ENCODE measurements at regions not wholly inside any gene's neighbourhood (a gene's known extent, or its start where the extent isn't known, plus 50 kb on each side); places are given as distances from the start of the nearest gene placed in this dataset.
"Not testable (repeated sequence)": the region's sequence is repeated elsewhere in the genome, so short reads cannot be mapped to it uniquely, and the experiment has no call there.

DNA sequence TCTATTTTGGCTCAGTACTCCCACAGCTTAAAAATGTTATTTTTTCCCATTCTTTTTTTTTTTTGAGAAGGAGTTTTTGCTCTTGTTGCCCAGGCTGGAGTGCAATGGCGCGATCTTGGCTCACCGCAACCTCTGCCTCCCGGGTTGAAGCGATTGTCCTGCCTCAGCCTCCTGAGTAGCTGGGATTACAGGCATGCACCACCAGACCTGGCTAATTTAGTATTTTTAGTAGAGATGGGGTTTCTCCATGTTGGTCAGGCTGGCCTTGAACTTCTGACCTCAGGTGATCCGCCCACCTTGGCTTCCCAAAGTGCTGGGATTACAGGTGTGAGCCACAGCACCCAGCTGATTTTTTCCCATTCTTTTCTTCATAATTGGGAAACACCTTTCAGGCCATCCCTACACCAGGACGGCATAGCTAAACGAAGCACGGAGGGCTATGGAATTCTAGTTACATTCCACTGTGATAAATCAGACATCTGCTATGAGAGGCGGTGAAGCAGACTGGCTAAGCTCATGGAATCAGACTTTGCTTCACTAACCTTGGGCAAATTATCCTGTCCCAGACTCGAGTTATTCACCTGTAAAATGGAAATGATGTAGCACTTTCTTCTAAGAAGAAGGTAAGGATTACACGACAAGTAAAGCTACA, 68.7 kb upstream of the ZFAND5 start:
- DNase-seq, result not testable (repeated sequence)

DNA sequence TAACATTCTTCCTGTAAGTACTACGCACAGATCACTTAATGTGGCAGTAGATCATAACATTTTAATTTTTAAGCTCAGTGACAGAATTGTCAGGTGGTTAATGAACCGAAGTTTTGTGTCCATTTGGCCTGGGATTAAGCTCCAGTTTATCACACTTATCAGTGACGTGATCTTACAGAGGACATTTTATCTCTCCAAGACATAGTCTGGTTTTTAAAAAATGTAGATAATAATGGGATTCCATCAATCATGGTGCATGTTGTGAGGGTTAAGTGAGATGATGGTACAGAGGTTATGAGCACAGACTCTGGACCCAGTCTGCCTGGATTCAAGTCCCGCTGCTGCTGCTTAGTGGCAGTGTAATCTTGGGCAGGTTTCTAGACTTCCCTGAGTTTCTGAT, 66.0 kb upstream of the ZFAND5 start:
- DNase-seq, result no peak

DNA sequence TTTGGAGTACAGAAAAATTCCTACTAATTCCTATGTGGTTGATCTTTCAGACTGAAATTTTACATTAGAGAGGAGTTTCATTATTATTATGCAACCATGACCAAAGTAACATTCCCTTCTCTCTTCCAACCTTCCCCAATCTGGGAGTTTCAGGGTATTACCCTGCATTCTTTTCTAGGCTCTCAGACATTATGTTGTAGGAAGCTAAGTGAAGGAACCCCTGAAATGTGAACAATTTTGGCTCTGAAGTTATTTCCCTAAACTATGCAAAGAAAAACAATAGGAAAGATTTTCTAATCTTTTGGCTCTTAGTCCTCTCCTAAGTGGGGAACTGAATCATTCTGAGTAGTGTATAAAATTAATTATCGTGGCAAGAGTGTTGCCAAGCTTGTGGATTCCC, 63.3 kb upstream of the ZFAND5 start:
- no peak for DNase-seq

DNA sequence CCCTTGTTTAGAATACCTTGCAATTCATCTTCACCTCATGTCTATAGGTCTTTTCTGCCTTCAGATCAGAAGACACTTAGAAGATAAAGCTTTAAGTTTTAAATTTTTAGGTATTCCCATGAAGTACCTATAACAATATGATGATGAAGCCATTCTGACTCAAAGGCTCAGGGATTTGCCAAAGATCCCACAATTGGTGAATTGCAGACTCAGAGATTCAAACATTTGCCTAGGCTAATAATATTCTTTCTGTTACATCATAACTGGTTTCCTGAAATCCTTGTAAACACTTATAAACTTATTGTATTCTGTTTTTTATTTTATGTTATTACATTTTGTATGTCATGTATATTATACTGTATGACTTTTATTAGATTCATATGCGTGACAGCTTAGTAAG, 62.8 kb upstream of the ZFAND5 start:
- no peak for DNase-seq

DNA sequence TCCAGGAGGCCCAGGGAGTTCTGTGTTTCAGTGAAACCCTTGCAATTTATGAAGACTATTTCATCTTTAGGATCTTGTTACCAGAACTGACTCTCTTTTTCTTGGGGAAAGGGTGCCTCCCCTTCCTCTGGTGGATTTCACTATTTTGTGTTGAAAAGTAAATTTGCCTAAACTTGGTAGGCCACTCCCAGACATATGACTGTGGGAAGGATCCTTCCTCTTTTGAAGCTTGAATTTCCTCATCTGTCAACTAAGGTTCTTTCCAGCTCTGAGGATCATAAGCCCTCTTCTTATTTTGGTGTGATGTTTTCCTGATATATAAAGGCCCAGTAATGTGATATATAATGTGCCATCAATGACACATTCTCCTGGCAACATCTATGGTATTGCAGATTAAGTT, 59.1 kb upstream of the ZFAND5 start:
- no peak for DNase-seq

DNA sequence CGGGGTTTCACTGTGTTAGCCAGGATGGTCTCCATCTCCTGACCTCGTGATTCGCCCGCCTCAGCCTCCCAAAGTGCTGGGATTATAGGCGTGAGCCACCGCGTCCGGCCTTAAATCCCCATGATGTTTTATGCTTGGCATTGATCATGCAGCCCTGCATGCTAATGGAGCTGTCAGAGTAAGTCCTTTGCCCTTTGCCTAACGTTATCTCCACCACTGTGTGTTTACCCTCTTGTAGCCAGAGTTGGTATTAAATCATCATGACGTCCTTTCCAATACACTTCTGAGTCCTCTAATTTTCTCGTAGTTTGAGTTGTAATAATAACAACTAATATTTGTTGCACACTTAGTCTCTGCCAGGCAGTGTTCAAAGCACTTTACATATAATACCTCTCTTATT, 57.2 kb upstream of the ZFAND5 start:
- no peak for DNase-seq

DNA sequence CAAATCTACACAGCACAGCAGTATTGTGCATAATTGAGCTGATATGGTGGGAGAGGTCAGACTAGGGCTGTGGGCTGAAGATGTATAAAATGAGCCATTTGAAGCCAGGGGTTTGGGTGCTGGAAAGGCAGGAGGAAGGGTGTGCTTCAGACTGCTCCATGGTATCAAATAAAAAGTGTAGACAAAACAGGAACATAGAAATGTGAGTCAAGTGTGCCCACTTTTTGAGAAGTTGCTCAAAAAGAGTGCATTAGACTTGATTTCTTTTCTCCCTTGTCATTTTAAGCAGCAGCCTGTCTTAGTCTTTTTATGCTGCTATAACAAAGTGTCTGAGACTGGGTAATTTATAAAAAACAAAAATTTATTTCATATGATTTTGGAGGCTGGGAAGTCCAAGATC, 55.8 kb upstream of the ZFAND5 start:
- no peak for DNase-seq

DNA sequence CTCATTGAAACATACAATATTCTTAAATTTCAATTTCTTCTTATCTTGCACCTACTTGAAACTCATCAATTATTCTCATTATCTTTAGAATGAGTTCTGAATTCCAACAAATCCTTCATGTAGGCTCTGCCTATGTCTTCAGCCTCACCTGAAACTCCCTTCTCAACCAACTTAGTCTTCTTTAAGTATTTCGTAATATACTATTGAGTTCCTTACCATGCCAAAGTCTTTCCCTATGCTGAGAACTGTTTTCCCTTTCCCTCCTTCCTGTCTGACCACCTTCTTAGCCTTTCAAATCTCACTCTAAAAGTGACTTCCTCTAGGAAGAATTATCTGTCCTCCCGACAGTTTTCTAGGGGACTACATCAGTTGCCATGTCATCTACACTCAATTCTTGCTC, 50.9 kb upstream of the ZFAND5 start:
- DNase-seq, result no peak

DNA sequence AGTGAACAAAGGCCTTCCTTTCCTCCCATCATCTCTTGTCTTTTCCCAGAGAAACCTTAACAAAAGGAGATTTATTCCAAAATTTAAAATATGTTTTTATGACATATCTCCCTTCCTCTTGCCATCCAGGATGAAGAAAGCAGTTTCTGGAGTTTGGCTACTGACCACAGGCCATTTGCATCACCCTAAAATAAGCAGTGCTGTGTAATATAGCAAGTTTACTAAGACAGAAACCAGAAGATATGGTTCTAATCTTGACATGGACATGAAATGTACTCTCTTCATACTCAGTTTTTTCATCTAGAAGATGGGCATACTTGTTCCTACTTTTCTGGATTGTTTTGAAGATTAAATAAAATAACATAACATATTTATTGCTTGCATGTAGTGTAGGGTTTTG, 50.2 kb upstream of the ZFAND5 start:
- no peak for DNase-seq

Data from anterior cingulate cortex (tissue), 58 donors.